ENCODE measurements at regions not wholly inside any gene's neighbourhood (a gene's known extent, or its start where the extent isn't known, plus 50 kb on each side); places are given as distances from the start of the nearest gene placed in this dataset.

DNA sequence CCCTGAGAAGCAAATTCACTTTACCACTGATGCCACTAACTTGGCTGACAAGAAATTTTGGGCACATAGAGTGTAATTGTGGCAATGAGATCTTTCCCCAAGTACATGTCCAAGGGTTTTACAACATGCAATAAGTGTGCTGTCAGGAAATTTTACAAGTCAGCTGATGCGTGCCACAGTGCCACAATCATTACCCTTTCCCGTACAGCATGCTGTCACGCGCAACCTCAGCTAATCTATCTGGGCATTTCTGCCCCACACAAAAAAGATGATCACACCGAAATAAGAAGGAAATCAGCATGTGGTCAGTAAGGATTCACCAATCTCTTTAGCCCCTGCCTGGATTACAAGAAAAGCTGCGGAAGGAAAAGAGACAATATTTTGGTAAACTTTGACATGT, 163.6 kb upstream of the PREP start:
- H3K27ac Mint-ChIP-seq (ENCODE audit: low read depth), result no peak overlapping the region
- no peaks in the 10 kb centered on the region for H3K4me1 Mint-ChIP-seq
- peaks cover 2% of the 10 kb centered on the region for H3K36me3 Mint-ChIP-seq (ENCODE audit: insufficient read depth)
- no peaks in the 10 kb centered on the region for H3K27me3 Mint-ChIP-seq
- DNase-seq (ENCODE audit: low spot score in 2 of 2) (no peak), ATAC-seq (replicated peaks; ENCODE audit: extremely low read depth, poor library complexity, severe bottlenecking) (no peak)
- peaks cover 4% of the 10 kb centered on the region for H3K9me3 Mint-ChIP-seq
- H3K4me3 Mint-ChIP-seq, result no peak overlapping the region

DNA sequence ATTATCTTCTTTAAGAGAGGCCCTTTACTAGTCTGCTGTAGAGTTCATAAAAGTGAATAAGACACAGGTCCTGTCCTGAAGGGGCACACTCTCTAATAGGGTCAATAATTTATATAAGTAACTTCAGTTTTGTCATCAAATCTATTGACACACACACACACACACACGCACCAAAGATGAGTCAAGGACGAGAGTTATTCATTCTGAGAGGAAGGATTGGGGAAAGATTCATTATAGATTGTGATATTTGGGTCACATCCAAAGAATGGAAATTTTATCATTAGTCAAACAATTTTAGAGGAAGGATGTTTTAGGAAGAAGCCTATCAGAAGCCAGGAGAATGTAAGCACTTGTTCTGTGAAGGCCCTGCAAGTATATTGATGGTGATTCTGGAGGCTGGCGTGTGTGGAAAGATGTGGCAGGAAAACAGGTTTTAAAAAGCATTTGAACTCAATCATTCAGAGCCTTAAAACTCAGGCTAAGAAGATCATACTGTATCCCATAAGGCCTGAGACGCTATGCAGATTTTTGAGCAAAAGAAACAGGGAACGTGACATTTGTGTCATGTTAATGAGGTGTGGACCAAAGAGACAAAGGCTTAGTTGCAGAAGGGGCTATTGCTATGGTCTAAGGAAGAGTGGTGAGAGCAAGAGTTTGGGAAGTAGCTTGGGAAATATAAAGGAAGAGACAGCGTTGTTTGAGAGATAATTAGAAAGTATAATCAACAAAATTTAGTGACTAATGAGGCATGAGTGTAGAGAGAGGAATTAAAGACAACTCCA, 161.4 kb upstream of the PREP start:
- H3K4me3 Mint-ChIP-seq, result no peak overlapping the region

DNA sequence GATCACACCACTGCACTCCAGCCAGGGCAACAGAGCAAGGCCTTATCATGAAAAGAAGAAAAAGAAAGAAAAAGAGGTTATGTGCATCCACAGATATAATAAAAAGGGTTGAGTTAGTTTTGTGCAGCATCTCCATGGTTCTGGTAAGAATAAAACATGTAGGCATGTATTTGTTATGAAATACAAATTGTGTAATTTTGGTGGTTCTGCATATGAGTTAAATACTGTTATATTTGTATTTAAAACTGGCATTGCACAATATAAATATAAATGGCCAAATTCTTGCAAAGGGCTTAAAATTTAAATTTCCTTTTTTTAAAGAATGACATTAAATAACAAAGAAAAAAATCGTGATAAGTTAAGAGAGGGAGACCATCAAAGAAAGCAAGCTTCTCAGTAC, 159.1 kb upstream of the PREP start:
- ATAC-seq (replicated peaks; ENCODE audit: extremely low read depth, poor library complexity, severe bottlenecking), result no peak
- Mint-ChIP-seq H3K27me3 (no peaks in the 10 kb centered on the region), H3K9me3 (peaks cover 4% of the 10 kb centered on the region), H3K27ac (ENCODE audit: low read depth) (no peak overlapping the region), H3K36me3 (ENCODE audit: insufficient read depth) (no peaks in the 10 kb centered on the region), H3K4me1 (no peaks in the 10 kb centered on the region), H3K4me3 (no peak overlapping the region)
- DNase-seq (ENCODE audit: low spot score in 2 of 2), result no peak

More for the DNA sequence above, 161.4 kb upstream of the PREP start:
- ATAC-seq (replicated peaks; ENCODE audit: extremely low read depth, poor library complexity, severe bottlenecking) (no peak), DNase-seq (ENCODE audit: low spot score in 2 of 2) (no peak)
- no peaks in the 10 kb centered on the region for H3K4me1 Mint-ChIP-seq
- H3K27ac Mint-ChIP-seq (ENCODE audit: low read depth), result no peak overlapping the region
- peaks cover 2% of the 10 kb centered on the region for H3K36me3 Mint-ChIP-seq (ENCODE audit: insufficient read depth)
- H3K27me3 Mint-ChIP-seq, result no peaks in the 10 kb centered on the region
- H3K9me3 Mint-ChIP-seq, result peaks cover 4% of the 10 kb centered on the region

DNA sequence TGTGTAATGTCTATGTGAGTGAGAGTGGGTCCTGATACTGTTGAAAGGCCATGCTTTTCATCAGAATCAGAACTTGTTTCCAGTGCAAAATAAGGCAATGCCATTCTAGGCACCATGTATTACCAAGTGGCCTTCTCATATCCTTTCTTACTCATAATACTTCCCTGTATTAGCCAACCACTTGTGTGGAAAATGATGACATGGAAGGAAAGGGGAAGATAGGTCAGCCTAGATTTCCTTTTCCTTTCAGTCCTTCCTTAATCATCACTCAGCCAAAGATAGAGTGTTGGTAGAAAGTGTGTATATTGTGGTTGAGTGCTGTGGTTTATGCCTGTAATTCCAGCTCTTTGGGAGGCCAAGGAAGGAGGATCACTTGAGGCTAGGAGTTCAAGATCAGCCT, 158.6 kb upstream of the PREP start:
- Mint-ChIP-seq H3K9me3 (peaks cover 4% of the 10 kb centered on the region), H3K27me3 (no peaks in the 10 kb centered on the region), H3K4me3 (no peak overlapping the region), H3K4me1 (no peaks in the 10 kb centered on the region), H3K36me3 (ENCODE audit: insufficient read depth) (no peaks in the 10 kb centered on the region), H3K27ac (ENCODE audit: low read depth) (no peak overlapping the region)
- ATAC-seq (replicated peaks; ENCODE audit: extremely low read depth, poor library complexity, severe bottlenecking) (no peak), DNase-seq (ENCODE audit: low spot score in 2 of 2) (no peak)

DNA sequence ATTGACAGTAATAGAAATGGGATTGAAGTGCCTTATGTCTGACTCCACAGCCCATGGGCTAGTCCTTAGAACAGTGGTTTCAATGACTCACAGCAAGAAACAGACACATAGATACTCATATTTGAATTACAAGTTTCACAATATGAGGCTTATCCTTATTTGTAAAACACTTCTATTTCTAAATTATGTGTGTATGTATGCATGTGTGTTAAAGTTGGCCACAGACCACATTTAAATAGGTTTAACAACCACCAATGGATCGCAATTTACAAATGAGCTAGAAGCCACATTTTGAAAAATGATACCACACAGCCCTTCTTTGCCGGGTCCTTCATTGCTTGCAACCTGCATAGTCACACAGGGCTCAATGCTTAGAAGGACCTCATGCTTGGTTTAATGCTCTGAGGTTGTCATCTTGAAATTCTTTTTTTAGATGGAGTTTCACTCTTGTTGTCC, 157.8 kb upstream of the PREP start:
- no peak for DNase-seq (ENCODE audit: low spot score in 2 of 2)
- Mint-ChIP-seq H3K27me3 (no peaks in the 10 kb centered on the region), H3K4me3 (no peak overlapping the region), H3K4me1 (no peaks in the 10 kb centered on the region), H3K27ac (ENCODE audit: low read depth) (no peak overlapping the region), H3K36me3 (ENCODE audit: insufficient read depth) (no peaks in the 10 kb centered on the region), H3K9me3 (peaks cover 4% of the 10 kb centered on the region)
- no peak for ATAC-seq (replicated peaks; ENCODE audit: extremely low read depth, poor library complexity, severe bottlenecking)

DNA sequence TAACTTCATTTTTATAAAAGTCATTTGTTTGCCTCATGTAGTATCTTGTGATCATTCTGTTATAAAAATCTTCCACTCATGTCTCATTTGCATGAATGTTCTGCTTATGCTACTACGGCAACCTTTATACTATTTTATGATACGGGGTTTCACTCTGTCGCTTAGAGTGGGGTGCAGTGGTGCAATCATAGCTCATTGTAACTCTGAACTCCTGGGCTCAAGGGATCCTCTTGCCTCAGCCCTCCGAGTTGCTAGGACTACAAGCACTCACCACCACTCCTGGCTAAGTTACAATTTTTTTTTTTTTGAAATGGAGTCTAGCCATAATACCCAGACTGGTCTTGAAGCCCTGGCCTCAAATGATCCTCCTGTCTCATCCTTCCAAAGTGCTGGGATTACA, 154.4 kb upstream of the PREP start:
- peaks cover 4% of the 10 kb centered on the region for H3K9me3 Mint-ChIP-seq
- no peak for ATAC-seq (replicated peaks; ENCODE audit: extremely low read depth, poor library complexity, severe bottlenecking)

DNA sequence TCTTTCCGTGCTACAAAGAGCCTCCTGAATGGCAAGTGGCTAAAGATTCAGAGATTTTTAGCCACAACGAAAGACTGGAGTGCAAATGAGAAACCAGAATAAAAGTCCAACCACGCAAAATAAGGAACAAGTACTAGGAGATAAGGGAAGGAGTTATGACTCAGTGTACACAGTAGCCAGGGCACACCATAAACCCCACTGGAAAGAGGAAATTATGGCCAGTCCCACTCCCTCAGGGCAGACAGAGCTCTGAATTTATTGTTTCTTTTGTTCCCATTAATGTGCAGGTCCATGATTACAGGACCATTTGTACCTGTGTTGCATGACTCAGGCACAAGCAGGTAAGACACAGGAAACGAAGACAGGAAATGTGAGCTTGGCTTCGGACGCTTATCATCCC, 150.3 kb upstream of the PREP start:
- H3K4me1 Mint-ChIP-seq, result no peaks in the 10 kb centered on the region
- DNase-seq (ENCODE audit: low spot score in 2 of 2) (no peak), ATAC-seq (replicated peaks; ENCODE audit: extremely low read depth, poor library complexity, severe bottlenecking) (no peak)
- H3K9me3 Mint-ChIP-seq, result no peaks in the 10 kb centered on the region
- H3K27me3 Mint-ChIP-seq, result no peaks in the 10 kb centered on the region
- no peaks in the 10 kb centered on the region for H3K36me3 Mint-ChIP-seq (ENCODE audit: insufficient read depth)
- H3K27ac Mint-ChIP-seq (ENCODE audit: low read depth), result no peak overlapping the region
- H3K4me3 Mint-ChIP-seq, result no peak overlapping the region

More for the DNA sequence above, 154.4 kb upstream of the PREP start:
- Mint-ChIP-seq H3K27me3 (no peaks in the 10 kb centered on the region), H3K36me3 (ENCODE audit: insufficient read depth) (no peaks in the 10 kb centered on the region), H3K4me1 (no peaks in the 10 kb centered on the region), H3K4me3 (no peak overlapping the region), H3K27ac (ENCODE audit: low read depth) (no peak overlapping the region)
- no peak for DNase-seq (ENCODE audit: low spot score in 2 of 2)

DNA sequence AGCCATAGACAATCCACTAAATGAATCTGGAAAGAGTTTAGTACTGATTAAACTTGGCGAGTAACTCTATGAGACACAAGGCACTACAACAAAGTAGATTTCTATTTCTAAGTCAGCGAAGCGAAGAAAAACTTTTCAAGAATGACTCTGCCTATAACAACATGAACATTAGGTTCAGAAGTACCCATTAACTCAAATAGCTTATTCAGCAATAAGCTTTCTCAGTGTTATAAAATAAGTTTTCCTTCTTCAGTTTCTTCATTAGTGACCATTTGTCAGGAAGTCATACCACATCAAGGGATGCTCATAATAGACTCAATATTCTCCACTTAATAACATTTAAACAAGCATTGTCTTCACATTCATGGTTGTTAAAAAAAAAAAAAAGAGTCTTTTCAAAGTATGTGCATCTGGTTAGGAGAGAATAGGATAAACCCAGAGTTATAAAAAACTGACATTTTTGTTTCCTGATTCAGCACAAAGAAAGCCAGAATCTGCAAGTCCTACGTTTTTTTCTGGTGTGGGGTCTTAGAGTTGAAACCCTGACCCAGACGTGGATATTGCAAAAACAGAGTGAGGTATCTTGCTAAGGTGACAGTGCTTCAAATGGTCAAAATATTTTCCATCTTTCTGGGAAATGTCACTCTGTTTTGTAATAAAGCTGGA, 148.2 kb upstream of the PREP start:
- no peak for DNase-seq (ENCODE audit: low spot score in 2 of 2)
- H3K4me3 Mint-ChIP-seq, result no peak overlapping the region
- no peaks in the 10 kb centered on the region for H3K4me1 Mint-ChIP-seq
- ATAC-seq (replicated peaks; ENCODE audit: extremely low read depth, poor library complexity, severe bottlenecking), result no peak
- H3K27ac Mint-ChIP-seq (ENCODE audit: low read depth), result no peak overlapping the region
- H3K9me3 Mint-ChIP-seq, result no peaks in the 10 kb centered on the region
- no peaks in the 10 kb centered on the region for H3K36me3 Mint-ChIP-seq (ENCODE audit: insufficient read depth)
- H3K27me3 Mint-ChIP-seq, result no peaks in the 10 kb centered on the region

DNA sequence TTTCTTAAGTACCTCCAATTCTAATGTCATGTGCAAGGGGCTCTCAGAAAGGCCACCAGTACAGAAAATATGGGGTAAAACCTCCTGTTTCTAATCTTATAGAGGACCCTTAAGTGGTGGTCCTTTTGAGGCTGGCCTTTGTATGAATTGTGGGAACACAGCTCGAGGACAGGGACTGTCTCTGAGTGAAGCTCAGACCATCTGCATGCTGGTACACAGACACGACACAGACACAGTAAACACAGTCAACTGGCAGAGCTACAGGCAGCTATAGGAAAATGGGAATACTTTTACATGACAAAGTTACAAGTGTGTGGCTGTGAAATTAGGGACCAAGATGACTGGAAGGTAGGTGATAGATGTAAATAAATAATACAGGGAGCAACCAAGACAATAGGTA, 143.9 kb upstream of the PREP start:
- H3K4me1 Mint-ChIP-seq, result no peaks in the 10 kb centered on the region
- no peak overlapping the region for H3K4me3 Mint-ChIP-seq
- no peak overlapping the region for H3K27ac Mint-ChIP-seq (ENCODE audit: low read depth)
- no peaks in the 10 kb centered on the region for H3K9me3 Mint-ChIP-seq
- DNase-seq (ENCODE audit: low spot score in 2 of 2) (no peak), ATAC-seq (replicated peaks; ENCODE audit: extremely low read depth, poor library complexity, severe bottlenecking) (no peak)
- H3K27me3 Mint-ChIP-seq, result no peaks in the 10 kb centered on the region
- H3K36me3 Mint-ChIP-seq (ENCODE audit: insufficient read depth), result no peaks in the 10 kb centered on the region

DNA sequence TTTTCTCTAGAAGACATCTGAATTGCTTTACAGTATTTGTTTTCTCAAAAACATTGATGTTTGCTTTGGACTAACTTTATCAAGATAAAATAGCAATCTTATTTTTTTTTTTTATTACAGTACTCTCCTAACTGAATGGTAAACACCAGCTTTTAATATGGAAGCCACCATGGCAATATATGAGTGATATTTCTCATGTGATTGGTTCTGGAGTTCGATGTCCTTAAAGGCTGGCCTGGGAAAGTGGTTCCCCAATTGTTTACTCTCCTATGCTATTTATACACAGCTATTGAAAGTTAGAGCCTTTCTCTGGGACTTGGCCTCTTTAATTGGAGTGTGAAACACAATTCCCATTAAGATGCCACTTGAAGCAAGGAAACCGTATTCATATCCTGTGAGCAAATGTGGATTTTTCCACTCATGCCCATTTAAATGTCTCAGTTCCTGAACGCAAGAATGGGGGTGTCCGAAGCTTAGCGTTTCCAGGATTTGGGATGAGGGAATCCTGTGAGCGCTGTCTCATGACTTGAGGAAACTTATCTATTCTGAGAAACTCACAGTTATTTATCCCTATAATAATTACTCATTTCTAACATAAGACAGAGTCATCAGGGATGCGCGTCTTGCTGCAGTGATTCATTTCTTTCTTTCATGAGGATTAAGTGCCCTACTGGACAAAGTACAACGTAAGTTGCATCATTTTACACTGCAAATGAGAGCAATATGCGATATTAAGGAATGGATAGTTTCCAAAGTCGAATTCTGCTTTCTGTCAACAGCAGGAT, 143.3 kb upstream of the PREP start:
- no peak for DNase-seq (ENCODE audit: low spot score in 2 of 2)
- H3K4me3 Mint-ChIP-seq, result no peak overlapping the region
- H3K4me1 Mint-ChIP-seq, result no peaks in the 10 kb centered on the region
- H3K36me3 Mint-ChIP-seq (ENCODE audit: insufficient read depth), result no peaks in the 10 kb centered on the region
- H3K27me3 Mint-ChIP-seq, result no peaks in the 10 kb centered on the region
- H3K9me3 Mint-ChIP-seq, result no peaks in the 10 kb centered on the region
- no peak overlapping the region for H3K27ac Mint-ChIP-seq (ENCODE audit: low read depth)
- ATAC-seq (replicated peaks; ENCODE audit: extremely low read depth, poor library complexity, severe bottlenecking), result no peak

DNA sequence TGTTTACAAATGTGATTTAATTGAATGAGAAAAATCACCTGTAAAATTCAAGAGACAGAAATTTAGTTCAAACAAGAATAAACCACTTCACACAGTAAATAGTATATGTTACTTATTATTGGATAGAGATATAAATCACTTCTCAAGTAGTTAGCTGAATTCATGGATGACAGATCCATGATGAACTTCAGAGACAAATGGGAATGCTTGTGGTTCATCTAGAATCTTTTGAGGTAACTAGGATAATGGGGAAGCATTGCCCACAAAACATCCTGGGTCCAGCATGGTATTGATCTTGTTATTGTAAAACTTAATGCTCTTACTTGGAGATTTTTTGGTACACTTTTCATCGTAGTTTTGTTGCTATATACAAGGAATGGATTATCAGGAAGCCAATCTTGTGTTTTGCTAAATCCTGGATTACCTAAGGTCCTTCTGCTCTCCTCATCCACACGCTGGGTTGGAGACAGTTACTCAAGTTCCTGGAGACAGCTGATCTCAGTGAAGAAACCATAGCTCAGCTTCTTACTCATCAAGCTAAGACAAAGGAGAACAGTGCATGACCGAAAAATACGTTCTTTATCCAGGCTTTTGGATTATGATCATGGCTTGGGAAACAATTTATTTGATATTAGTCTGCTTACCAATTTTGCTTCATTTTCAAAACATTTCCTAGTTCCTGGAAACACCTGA, 142.5 kb upstream of the PREP start:
- H3K9me3 Mint-ChIP-seq, result no peaks in the 10 kb centered on the region
- no peak overlapping the region for H3K4me3 Mint-ChIP-seq
- H3K27me3 Mint-ChIP-seq, result no peaks in the 10 kb centered on the region
- H3K36me3 Mint-ChIP-seq (ENCODE audit: insufficient read depth), result no peaks in the 10 kb centered on the region
- no peak for ATAC-seq (replicated peaks; ENCODE audit: extremely low read depth, poor library complexity, severe bottlenecking)
- H3K4me1 Mint-ChIP-seq, result no peaks in the 10 kb centered on the region
- no peak for DNase-seq (ENCODE audit: low spot score in 2 of 2)
- no peak overlapping the region for H3K27ac Mint-ChIP-seq (ENCODE audit: low read depth)

DNA sequence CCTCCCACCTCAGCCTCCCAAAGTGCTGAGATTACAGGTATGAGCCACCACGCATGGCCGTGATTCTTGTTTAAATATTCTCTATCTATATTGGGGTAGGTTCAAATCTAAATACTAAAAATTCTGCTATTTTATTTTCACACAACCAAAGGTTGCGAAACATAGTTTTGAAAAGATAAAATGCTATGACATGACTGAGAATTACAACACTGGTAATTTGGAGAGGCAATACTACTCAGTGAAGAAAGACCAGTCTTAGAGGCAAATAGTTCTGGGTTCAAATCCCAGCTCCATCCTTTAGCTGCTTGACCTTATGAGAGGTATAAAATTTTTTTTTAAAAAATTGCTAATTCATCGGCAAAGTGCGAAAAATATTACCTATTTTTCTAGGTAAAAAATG, 137.0 kb upstream of the PREP start:
- Mint-ChIP-seq H3K4me1 (no peaks in the 10 kb centered on the region), H3K36me3 (ENCODE audit: insufficient read depth) (no peaks in the 10 kb centered on the region), H3K4me3 (no peak overlapping the region), H3K27me3 (no peaks in the 10 kb centered on the region), H3K27ac (ENCODE audit: low read depth) (no peak overlapping the region), H3K9me3 (no peaks in the 10 kb centered on the region)
- DNase-seq (ENCODE audit: low spot score in 2 of 2) (no peak), ATAC-seq (replicated peaks; ENCODE audit: extremely low read depth, poor library complexity, severe bottlenecking) (no peak)

All from central memory CD8-positive, alpha-beta T cell (primary cell).